SKM-1 treated with dmso at 0.1 percent for 144 hours (cell line): ENCODE measurements at regions not wholly inside any gene's neighbourhood (a gene's known extent, or its start where the extent isn't known, plus 50 kb on each side); places are given as distances from the start of the nearest gene placed in this dataset.

Experiments
- DNase-seq: peaks from one replicate; lab custom pipeline; 2025; ENCODE audit not compliant: unreplicated experiment; lab: John Stamatoyannopoulos, UW

GRCh38 chr21:41074396-41075184 is 93.4 kb upstream of the BACE2 start:
- DNase-seq = no peak

- no peak for DNase-seq
These were observed 92.3 kb upstream of the BACE2 start for GRCh38 chr21:41075656-41076055.

- no peak for DNase-seq
These were observed 91.9 kb upstream of the BACE2 start for GRCh38 chr21:41076064-41076463.

GRCh38 chr21:41079159-41079558 is 88.8 kb upstream of the BACE2 start:
- no peak for DNase-seq

- DNase-seq = no peak
These were observed 87.4 kb upstream of the BACE2 start for GRCh38 chr21:41080485-41081121.

GRCh38 chr21:41086569-41086968 is 81.4 kb upstream of the BACE2 start:
- DNase-seq = no peak

GRCh38 chr21:41090981-41091380 is 77.0 kb upstream of the BACE2 start:
- no peak for DNase-seq

- no peak for DNase-seq
These were observed 76.3 kb upstream of the BACE2 start for GRCh38 chr21:41091616-41092015.

- DNase-seq = no peak
These were observed 75.6 kb upstream of the BACE2 start for GRCh38 chr21:41092312-41092711.

GRCh38 chr21:41095983-41096382 is 72.0 kb upstream of the BACE2 start:
- no peak for DNase-seq

- DNase-seq = no peak
These were observed 69.9 kb upstream of the BACE2 start for GRCh38 chr21:41098076-41098475.

- DNase-seq = no peak
These were observed 69.4 kb upstream of the BACE2 start for GRCh38 chr21:41098481-41099042.

- no peak for DNase-seq
These were observed 67.0 kb upstream of the BACE2 start for GRCh38 chr21:41100826-41101550.

GRCh38 chr21:41102281-41102680 is 65.7 kb upstream of the BACE2 start:
- DNase-seq = peak; percentile 19

- DNase-seq = no peak
These were observed 60.4 kb upstream of the BACE2 start for GRCh38 chr21:41107602-41108001.

- no peak for DNase-seq
These were observed 59.0 kb upstream of the BACE2 start for GRCh38 chr21:41108668-41109585.

- no peak for DNase-seq
These were observed 57.8 kb upstream of the BACE2 start for GRCh38 chr21:41110161-41110560.

GRCh38 chr21:41110664-41111063 is 57.3 kb upstream of the BACE2 start:
- DNase-seq = no peak

GRCh38 chr21:41111681-41112080 is 56.3 kb upstream of the BACE2 start:
- no peak for DNase-seq
